Activated CD8-positive, alpha-beta T cell treated with anti-CD3 and anti-CD28 coated beads, Interleukin-2, amount 10 ng/mL, durations not matched to agents 7 days and 5 days (primary cell): ENCODE measurements at regions not wholly inside any gene's neighbourhood (a gene's known extent, or its start where the extent isn't known, plus 50 kb on each side); places are given as distances from the start of the nearest gene placed in this dataset.

ENCODE experiments used
- ATAC-seq: fragments of 150-1000 bp; cut with Tn5 transposase; one replicate; pipeline ENCODE4 v1.10.0; 2021; ENCODE audit warnings: moderate library complexity
- CTCF ChIA-PET: fragments of 350-600 bp; sonication (Branson Sonifier 250); formaldehyde crosslinking; loops from one replicate; lab custom pipeline; 2021; ENCODE audit warnings: antibody characterized with exemption; lab: Charles Lee
- POLR2A ChIA-PET: fragments of 350-600 bp; sonication (Branson Sonifier 250); formaldehyde crosslinking; loops from one replicate; lab custom pipeline; 2021; ENCODE audit warnings: antibody characterized with exemption; lab: Charles Lee
- DNase-seq: peaks from one replicate; pipeline ENCODE4 v3.0.0-alpha.2; 2020
- H3K27ac Mint-ChIP-seq: one replicate; pipeline ENCODE4 v1.8.0; 2021; ENCODE audit warnings: mild to moderate bottlenecking, mixed read lengths
- H3K27me3 Mint-ChIP-seq: one replicate; pipeline ENCODE4 v1.8.0; 2021; ENCODE audit warnings: low read depth, mixed read lengths
- H3K36me3 Mint-ChIP-seq: one replicate; pipeline ENCODE4 v1.8.0; 2021; ENCODE audit warnings: low read depth, mixed read lengths
- H3K4me1 Mint-ChIP-seq: one replicate; pipeline ENCODE4 v1.8.0; 2021; ENCODE audit warnings: low read depth, mixed read lengths
- H3K4me3 Mint-ChIP-seq: one replicate; pipeline ENCODE4 v1.8.0; 2021; ENCODE audit warnings: mild to moderate bottlenecking, mixed read lengths
- H3K9me3 Mint-ChIP-seq: one replicate; pipeline ENCODE4 v1.8.0; 2022; ENCODE audit warnings: mixed read lengths; ENCODE audit not compliant: insufficient read depth

DNA sequence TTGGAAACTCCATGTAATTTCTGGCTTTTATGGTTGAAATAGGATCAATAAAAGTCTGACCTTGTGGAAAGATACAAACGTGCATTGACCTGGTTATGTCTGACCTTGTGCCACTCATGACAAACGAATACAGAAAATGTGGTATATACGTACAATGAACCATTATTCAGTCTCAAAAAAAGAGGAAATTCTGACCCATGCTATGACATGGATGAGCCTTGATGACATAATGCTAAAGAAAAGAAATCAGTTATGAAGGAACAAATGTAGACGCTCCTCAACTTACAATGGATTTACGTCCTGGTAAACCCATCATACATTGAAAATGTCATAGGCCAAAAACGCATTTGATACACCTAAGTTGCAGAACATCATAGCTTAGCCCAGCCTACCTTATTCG, 309.7 kb upstream of the SULF2 start:
- DNase-seq (no peak), ATAC-seq (no peak)
- H3K4me1 Mint-ChIP-seq = no peaks in the 10 kb centered on the region
- ChIA-PET CTCF (no interaction called here), POLR2A (no interaction called here)
- H3K27ac Mint-ChIP-seq = no peak overlapping the region
- no peaks in the 10 kb centered on the region for H3K9me3 Mint-ChIP-seq
- H3K4me3 Mint-ChIP-seq = no peak overlapping the region
- H3K36me3 Mint-ChIP-seq = no peaks in the 10 kb centered on the region
- no peaks in the 10 kb centered on the region for H3K27me3 Mint-ChIP-seq

- Mint-ChIP-seq H3K4me1 (no peaks in the 10 kb centered on the region), H3K4me3 (no peak overlapping the region), H3K36me3 (no peaks in the 10 kb centered on the region), H3K9me3 (no peaks in the 10 kb centered on the region), H3K27me3 (no peaks in the 10 kb centered on the region), H3K27ac (no peak overlapping the region)
- ChIA-PET POLR2A (no interaction called here), CTCF (no interaction called here)
- ATAC-seq (no peak), DNase-seq (no peak)
These were observed 309.0 kb upstream of the SULF2 start for GRCh38 chr20:48094196-48094749.

GRCh38 chr20:48092596-48093280, 307.5 kb upstream of the SULF2 start:
- Mint-ChIP-seq H3K36me3 (no peaks in the 10 kb centered on the region), H3K27ac (no peak overlapping the region), H3K4me1 (no peaks in the 10 kb centered on the region), H3K27me3 (no peaks in the 10 kb centered on the region), H3K4me3 (no peak overlapping the region), H3K9me3 (no peaks in the 10 kb centered on the region)
- ChIA-PET CTCF (no interaction called here), POLR2A (no interaction called here)
- DNase-seq (no peak), ATAC-seq (no peak)

GRCh38 chr20:48090784-48091183, 305.5 kb upstream of the SULF2 start:
- H3K4me1 Mint-ChIP-seq = no peaks in the 10 kb centered on the region
- ChIA-PET CTCF (no interaction called here), POLR2A (no interaction called here)
- H3K9me3 Mint-ChIP-seq = no peaks in the 10 kb centered on the region
- no peak for DNase-seq
- H3K27me3 Mint-ChIP-seq = no peaks in the 10 kb centered on the region
- no peaks in the 10 kb centered on the region for H3K36me3 Mint-ChIP-seq
- no peak for ATAC-seq
- H3K4me3 Mint-ChIP-seq = no peak overlapping the region
- H3K27ac Mint-ChIP-seq = no peak overlapping the region

GRCh38 chr20:48090314-48090713, 305.0 kb upstream of the SULF2 start:
- Mint-ChIP-seq H3K27ac (no peak overlapping the region), H3K4me3 (no peak overlapping the region), H3K27me3 (no peaks in the 10 kb centered on the region), H3K9me3 (no peaks in the 10 kb centered on the region), H3K4me1 (no peaks in the 10 kb centered on the region), H3K36me3 (no peaks in the 10 kb centered on the region)
- DNase-seq (no peak), ATAC-seq (no peak)
- CTCF ChIA-PET = no interaction called here
- POLR2A ChIA-PET = no interaction called here

DNA sequence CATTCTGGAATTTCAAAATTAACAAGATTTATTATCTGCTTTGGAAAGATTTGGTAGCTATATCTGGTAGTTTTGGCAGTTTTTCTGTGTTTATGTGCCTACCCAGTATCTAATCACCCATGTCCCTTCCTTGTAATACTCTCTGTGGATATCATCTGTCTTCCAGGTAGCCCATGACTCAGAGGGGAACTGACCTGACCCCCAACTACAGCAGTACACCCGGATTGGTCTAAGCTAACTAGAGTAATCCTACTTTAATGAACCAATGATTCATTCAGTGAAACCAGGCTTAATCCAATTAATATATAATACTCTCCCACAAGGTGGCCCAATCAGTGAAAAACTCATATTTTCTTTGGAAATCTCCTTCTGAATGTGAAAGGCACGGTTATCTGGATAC, 295.3 kb upstream of the SULF2 start:
- ChIA-PET CTCF (no interaction called here), POLR2A (no interaction called here)
- H3K27ac Mint-ChIP-seq = no peak overlapping the region
- no peak overlapping the region for H3K4me3 Mint-ChIP-seq
- no peaks in the 10 kb centered on the region for H3K4me1 Mint-ChIP-seq
- H3K36me3 Mint-ChIP-seq = no peaks in the 10 kb centered on the region
- ATAC-seq = no peak
- no peaks in the 10 kb centered on the region for H3K9me3 Mint-ChIP-seq
- H3K27me3 Mint-ChIP-seq = peaks cover 6% of the 10 kb centered on the region
- DNase-seq = no peak

- ChIA-PET POLR2A (no interaction called here), CTCF (no interaction called here)
- H3K9me3 Mint-ChIP-seq = no peaks in the 10 kb centered on the region
- ATAC-seq = no peak
- no peak overlapping the region for H3K27ac Mint-ChIP-seq
- H3K4me1 Mint-ChIP-seq = no peaks in the 10 kb centered on the region
- H3K27me3 Mint-ChIP-seq = peaks cover 9% of the 10 kb centered on the region
- DNase-seq = no peak
- H3K4me3 Mint-ChIP-seq = no peak overlapping the region
- H3K36me3 Mint-ChIP-seq = no peaks in the 10 kb centered on the region
These were observed 293.7 kb upstream of the SULF2 start for GRCh38 chr20:48079028-48079427.

DNA sequence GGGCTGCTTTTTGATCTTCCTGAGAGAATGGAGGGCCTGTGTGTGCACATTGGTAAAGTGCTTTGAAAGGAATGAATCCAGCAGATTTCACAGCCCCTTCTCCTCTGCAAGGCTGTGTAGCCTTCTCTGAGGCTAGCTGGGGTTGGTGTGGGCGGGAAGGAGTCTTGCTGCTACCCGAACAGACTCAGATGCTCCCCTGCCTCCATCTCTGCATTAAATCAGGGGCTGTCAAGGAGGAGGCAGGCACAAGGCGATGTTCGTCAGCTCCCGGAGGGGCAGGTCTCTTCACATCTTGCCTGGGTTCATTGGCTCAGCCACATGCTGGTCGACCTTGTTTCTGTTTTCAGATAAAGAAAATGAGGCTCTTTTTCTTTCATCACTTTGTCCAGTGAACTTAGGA, 291.5 kb upstream of the SULF2 start:
- CTCF ChIA-PET = no interaction called here
- H3K27me3 Mint-ChIP-seq = peaks cover 5% of the 10 kb centered on the region
- peaks cover 2% of the 10 kb centered on the region for H3K4me1 Mint-ChIP-seq
- no peak for ATAC-seq
- H3K27ac Mint-ChIP-seq = no peak overlapping the region
- no peak overlapping the region for H3K4me3 Mint-ChIP-seq
- H3K36me3 Mint-ChIP-seq = no peaks in the 10 kb centered on the region
- H3K9me3 Mint-ChIP-seq = no peaks in the 10 kb centered on the region
- DNase-seq = no peak
- POLR2A ChIA-PET = no interaction called here

DNA sequence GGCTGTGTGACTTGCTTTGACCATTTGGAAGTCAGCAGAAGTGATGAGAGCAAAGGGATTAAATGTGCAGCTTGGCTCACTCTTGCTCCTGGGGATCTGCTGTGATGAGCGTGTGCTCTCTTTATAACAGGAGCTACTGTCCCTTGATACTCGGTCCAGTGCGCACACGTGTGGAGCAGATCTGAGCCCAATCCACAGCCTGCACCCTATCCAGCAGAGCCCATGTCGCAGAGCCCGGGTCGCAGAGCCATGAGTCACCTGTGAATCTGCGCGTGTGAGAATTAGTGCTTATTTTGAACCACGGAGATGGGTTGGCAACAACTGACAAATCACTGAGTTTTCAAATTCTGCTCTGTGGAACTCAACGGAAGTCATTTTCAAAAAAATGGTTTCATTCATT, 291.0 kb upstream of the SULF2 start:
- no peak for ATAC-seq
- Mint-ChIP-seq H3K27ac (no peak overlapping the region), H3K4me3 (no peak overlapping the region), H3K27me3 (peaks cover 5% of the 10 kb centered on the region), H3K4me1 (peaks cover 2% of the 10 kb centered on the region), H3K9me3 (no peaks in the 10 kb centered on the region), H3K36me3 (no peaks in the 10 kb centered on the region)
- ChIA-PET CTCF (interaction anchor here (1.1 kb wide), 1 partner anchor 15 kb away, joined by 3 read pairs; no protein-coding TSS in a partner anchor), POLR2A (no interaction called here)
- DNase-seq = no peak

- POLR2A ChIA-PET = no interaction called here
- peaks cover 7% of the 10 kb centered on the region for H3K27me3 Mint-ChIP-seq
These were observed 290.4 kb upstream of the SULF2 start for GRCh38 chr20:48075591-48076174.

DNA sequence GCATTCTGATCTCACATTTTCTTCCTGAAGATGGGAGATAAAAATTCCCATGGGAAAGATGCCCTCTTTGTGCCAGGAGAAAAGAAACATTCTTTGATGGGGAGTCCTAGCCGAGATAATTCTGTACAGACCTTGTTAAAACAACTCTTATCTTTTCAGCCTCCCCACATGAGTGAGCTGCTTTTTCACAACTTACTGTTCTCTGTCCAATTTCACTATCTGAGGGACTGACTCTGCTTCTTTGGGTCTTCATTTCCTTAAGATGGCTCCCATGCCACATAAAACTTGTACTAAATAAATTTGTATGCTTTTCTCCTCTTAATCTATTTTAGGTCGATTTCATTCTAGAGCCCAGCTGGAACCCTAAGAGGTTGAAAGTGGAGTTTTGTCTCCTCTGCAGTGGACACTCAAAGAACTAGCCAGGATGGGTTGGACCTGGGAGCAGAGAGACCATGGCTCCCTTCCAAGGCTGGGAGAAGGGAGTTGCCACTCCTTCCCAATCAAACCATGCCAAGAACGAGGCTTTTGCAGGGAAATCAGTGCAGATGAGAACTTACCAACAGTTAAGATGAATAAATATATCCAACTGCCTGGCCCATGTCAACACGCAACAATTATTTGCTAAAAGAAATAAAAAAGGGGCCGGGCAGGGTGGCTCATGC, 285.8 kb upstream of the SULF2 start:
- H3K36me3 Mint-ChIP-seq = no peaks in the 10 kb centered on the region
- H3K27ac Mint-ChIP-seq = no peak overlapping the region
- DNase-seq = no peak
- peaks cover 2% of the 10 kb centered on the region for H3K4me1 Mint-ChIP-seq
- no peak for ATAC-seq
- no peak overlapping the region for H3K4me3 Mint-ChIP-seq
- ChIA-PET CTCF (no interaction called here), POLR2A (interaction anchor here (0.5 kb wide), 1 partner anchor 293 kb away, joined by 3 read pairs; no protein-coding TSS in a partner anchor)
- peaks cover 7% of the 10 kb centered on the region for H3K27me3 Mint-ChIP-seq
- H3K9me3 Mint-ChIP-seq = no peaks in the 10 kb centered on the region

More at GRCh38 chr20:48075591-48076174, 290.4 kb upstream of the SULF2 start:
- H3K9me3 Mint-ChIP-seq = no peaks in the 10 kb centered on the region
- no peak overlapping the region for H3K27ac Mint-ChIP-seq
- peaks cover 2% of the 10 kb centered on the region for H3K4me1 Mint-ChIP-seq
- CTCF ChIA-PET = interaction anchor here (1.1 kb wide), 1 partner anchor 14 kb away, joined by 3 read pairs; no protein-coding TSS in a partner anchor
- ATAC-seq (no peak), DNase-seq (no peak)
- no peaks in the 10 kb centered on the region for H3K36me3 Mint-ChIP-seq
- no peak overlapping the region for H3K4me3 Mint-ChIP-seq

DNA sequence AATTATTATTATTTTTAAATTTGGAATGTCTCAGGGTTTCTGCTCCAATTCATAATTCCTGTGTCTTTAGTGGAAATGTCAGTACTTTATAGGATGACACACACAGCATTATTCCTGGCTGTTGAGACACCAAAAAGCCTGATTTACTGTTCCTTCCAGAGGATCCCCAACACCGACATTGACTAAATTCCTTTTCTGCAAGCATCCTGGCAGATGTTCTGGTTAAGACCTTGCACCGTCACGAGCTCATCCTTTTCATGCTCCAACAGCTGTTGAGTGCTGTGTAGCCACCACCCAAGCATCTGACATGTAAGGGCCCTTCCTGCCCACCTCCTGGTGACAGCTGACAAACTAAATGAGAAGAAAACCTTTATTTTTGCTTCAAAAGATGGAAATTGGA, 284.3 kb upstream of the SULF2 start:
- no peak overlapping the region for H3K27ac Mint-ChIP-seq
- peaks cover 6% of the 10 kb centered on the region for H3K27me3 Mint-ChIP-seq
- no peaks in the 10 kb centered on the region for H3K9me3 Mint-ChIP-seq
- DNase-seq = no peak
- CTCF ChIA-PET = interaction anchor here (0.7 kb wide), 1 partner anchor 212 kb away, joined by 3 read pairs; no protein-coding TSS in a partner anchor
- peaks cover 2% of the 10 kb centered on the region for H3K4me1 Mint-ChIP-seq
- no peak overlapping the region for H3K4me3 Mint-ChIP-seq
- H3K36me3 Mint-ChIP-seq = no peaks in the 10 kb centered on the region
- ATAC-seq = no peak
- POLR2A ChIA-PET = no interaction called here
